HG02970 (cell line): ENCODE measurements at regions not wholly inside any gene's neighbourhood (a gene's known extent, or its start where the extent isn't known, plus 50 kb on each side); places are given as distances from the start of the nearest gene placed in this dataset.

Experiments used
- ATAC-seq: cut with Tn5 transposase; IDR thresholded peaks from one replicate; pipeline ENCODE4 v1.9.1; 2021; ENCODE audit warnings: mild to moderate bottlenecking, moderate library complexity, moderate number of reproducible peaks; ENCODE audit not compliant: unreplicated experiment, low FRiP score

GRCh38 chr18:43471873-43472272 lies 194.6 kb upstream of the SYT4 start:
- no peak for ATAC-seq

- ATAC-seq = no peak
Measured at GRCh38 chr18:43481069-43481468, 203.8 kb upstream of the SYT4 start.

GRCh38 chr18:43482136-43482535 lies 204.8 kb upstream of the SYT4 start:
- no peak for ATAC-seq

- ATAC-seq = no peak
Measured at GRCh38 chr18:43482600-43482999, 205.3 kb upstream of the SYT4 start.

GRCh38 chr18:43484710-43485109 lies 207.4 kb upstream of the SYT4 start:
- no peak for ATAC-seq

GRCh38 chr18:43485545-43485963 lies 208.3 kb upstream of the SYT4 start:
- no peak for ATAC-seq

- ATAC-seq = no peak
Measured at GRCh38 chr18:43486462-43486861, 209.2 kb upstream of the SYT4 start.

GRCh38 chr18:43501099-43501498 lies 223.8 kb upstream of the SYT4 start:
- ATAC-seq = no peak

GRCh38 chr18:43506935-43507334 lies 229.6 kb upstream of the SYT4 start:
- ATAC-seq = no peak

- no peak for ATAC-seq
Measured at GRCh38 chr18:43507842-43508481, 230.7 kb upstream of the SYT4 start.

- no peak for ATAC-seq
Measured at GRCh38 chr18:43514747-43515146, 237.5 kb upstream of the SYT4 start.

GRCh38 chr18:43515481-43515880 lies 238.2 kb upstream of the SYT4 start:
- no peak for ATAC-seq

GRCh38 chr18:43524260-43524659 lies 247.0 kb upstream of the SYT4 start:
- no peak for ATAC-seq

- ATAC-seq = no peak
Measured at GRCh38 chr18:43525169-43525568, 247.9 kb upstream of the SYT4 start.

- ATAC-seq = no peak
Measured at GRCh38 chr18:43526426-43527145, 249.3 kb upstream of the SYT4 start.

GRCh38 chr18:43531438-43531837 lies 254.1 kb upstream of the SYT4 start:
- no peak for ATAC-seq

GRCh38 chr18:43533371-43533770 lies 256.1 kb upstream of the SYT4 start:
- no peak for ATAC-seq

GRCh38 chr18:43534511-43534910 lies 257.2 kb upstream of the SYT4 start:
- ATAC-seq = no peak

GRCh38 chr18:43539862-43540261 lies 262.6 kb upstream of the SYT4 start:
- no peak for ATAC-seq

- no peak for ATAC-seq
Measured at GRCh38 chr18:43542016-43542415, 264.7 kb upstream of the SYT4 start.

GRCh38 chr18:43543236-43543635 lies 265.9 kb upstream of the SYT4 start:
- ATAC-seq = no peak

GRCh38 chr18:43547456-43547855 lies 270.2 kb upstream of the SYT4 start:
- no peak for ATAC-seq
